ENCODE measurements at regions not wholly inside any gene's neighbourhood (a gene's known extent, or its start where the extent isn't known, plus 50 kb on each side); places are given as distances from the start of the nearest gene placed in this dataset.

GRCh38 chr9:27676827-27677226, 103.5 kb upstream of the C9orf72 start:
- TF ChIP-seq POLR2A (IDR thresholded peaks at IDR 0.05; ENCODE audit: low read depth) (no peak), CTCF (IDR thresholded peaks at IDR 0.05) (no peak)

Measured in esophagus muscularis mucosa (tissue), 3 donors.